ENCODE measurements at regions not wholly inside any gene's neighbourhood (a gene's known extent, or its start where the extent isn't known, plus 50 kb on each side); places are given as distances from the start of the nearest gene placed in this dataset.

- TF ChIP-seq POLR2A (IDR thresholded peaks at IDR 0.05) (no peak), CTCF (IDR thresholded peaks at IDR 0.05) (no peak), POLR2AphosphoS5 (IDR thresholded peaks at IDR 0.05) (no peak), EP300 (IDR thresholded peaks at IDR 0.05) (no peak)
Measured at GRCh38 chr9:11431490-11431889, 818.7 kb upstream of the PTPRD start.

All from gastroesophageal sphincter (tissue), 3 donors.